ENCODE measurements at regions not wholly inside any gene's neighbourhood (a gene's known extent, or its start where the extent isn't known, plus 50 kb on each side); places are given as distances from the start of the nearest gene placed in this dataset.

- ChIA-PET CTCF (no interaction called here), POLR2A (no interaction called here), SMC1A (ENCODE audit: uncharacterized antibody, unreplicated experiment) (no interaction called here), RAD21 (ENCODE audit: unreplicated experiment) (no interaction called here)
- no peaks in the 10 kb centered on the region for H3K4me1 ChIP-seq (ENCODE audit: control insufficient read depth, insufficient read depth, low read length)
- no peak overlapping the region for H3K27ac ChIP-seq (ENCODE audit: control insufficient read depth, insufficient read depth)
- H3K36me3 ChIP-seq (ENCODE audit: control insufficient read depth in 2 of 2, insufficient read depth in 2 of 2, low read length in 1 of 2), result no peaks in the 10 kb centered on the region
- TF ChIP-seq RBBP5 (conservative IDR thresholded peaks at IDR 0.05), result no peak
- no peak for TF ChIP-seq EP300 (IDR thresholded peaks at IDR 0.05; ENCODE audit: borderline replicate concordance in 1 of 2, control insufficient read depth in 1 of 2, low read depth in 2 of 2, low read length in 2 of 2)
- no peak for TF ChIP-seq POLR2A (IDR thresholded peaks at IDR 0.05; ENCODE audit: low read depth, low read length)
- TF ChIP-seq RCOR1 (conservative IDR thresholded peaks at IDR 0.05; ENCODE audit: low read depth, low read length), result no peak
- TF ChIP-seq HDAC2 (IDR thresholded peaks at IDR 0.05), result no peak
- no peak for TF ChIP-seq HCFC1 (IDR thresholded peaks at IDR 0.05; ENCODE audit: low read length)
- TF ChIP-seq MYC (IDR thresholded peaks at IDR 0.05; ENCODE audit: insufficient read depth, insufficient read length, insufficient replicate concordance, low read length, severe bottlenecking), result no peak
- no peak for TF ChIP-seq BHLHE40 (IDR thresholded peaks at IDR 0.05; ENCODE audit: borderline replicate concordance in 1 of 2, low read depth in 2 of 2, low read length in 1 of 2)
- DNase-seq (ENCODE audit: low read depth, low spot score) (no peak), FAIRE-seq (no peak), ATAC-seq (no peak)
- no peak overlapping the region for H2AFZ ChIP-seq (ENCODE audit: control insufficient read depth, low read depth, low read length)
- H3K4me3 ChIP-seq, result no peak overlapping the region
- no peak overlapping the region for H3K9ac ChIP-seq (ENCODE audit: control insufficient read depth, insufficient read depth, low read length)
- no peaks in the 10 kb centered on the region for H3K9me3 ChIP-seq (replicated peaks; ENCODE audit: control insufficient read depth, insufficient read depth, low read length)
- intact Hi-C loops (cut with micrococcal nuclease; ENCODE audit: unreplicated experiment), result no loop called here
- no peaks in the 10 kb centered on the region for H4K20me1 ChIP-seq (ENCODE audit: control insufficient read depth, insufficient read depth)
- H3K4me2 ChIP-seq (ENCODE audit: control insufficient read depth, insufficient read depth), result no peak overlapping the region
- no peaks in the 10 kb centered on the region for H3K27me3 ChIP-seq (replicated peaks in 1 of 2; ENCODE audit: control insufficient read depth in 2 of 2, insufficient read depth in 2 of 2, low read length in 1 of 2)
- WGBS (ENCODE audit: insufficient coverage, insufficient replicate concordance, low lambda C conversion rate, missing lambda C conversion rate), result 74% methylated on average over 32 of the region's 32 CpGs
- H3K79me2 ChIP-seq (ENCODE audit: control insufficient read depth, insufficient read depth, low read length), result no peaks in the 10 kb centered on the region
- BruUV-seq (replicated peaks), result no TSS peak
- in situ Hi-C loops (cut with MboI), result no loop called here
Measured at GRCh38 chr12:90823859-90824258, 131.1 kb downstream of the CCER1 start.

GRCh38 chr12:90819709-90820108, 135.3 kb downstream of the CCER1 start:
- Histone ChIP-seq H3K9me3 (replicated peaks; ENCODE audit: control insufficient read depth, insufficient read depth, low read length) (no peaks in the 10 kb centered on the region), H2AFZ (ENCODE audit: control insufficient read depth, low read depth, low read length) (no peak overlapping the region), H3K79me2 (ENCODE audit: control insufficient read depth, insufficient read depth, low read length) (no peaks in the 10 kb centered on the region), H3K27me3 (replicated peaks in 1 of 2; ENCODE audit: control insufficient read depth in 2 of 2, insufficient read depth in 2 of 2, low read length in 1 of 2) (no peaks in the 10 kb centered on the region), H3K27ac (ENCODE audit: control insufficient read depth, insufficient read depth) (no peak overlapping the region), H3K4me3 (no peak overlapping the region), H3K9ac (ENCODE audit: control insufficient read depth, insufficient read depth, low read length) (no peak overlapping the region), H3K4me2 (ENCODE audit: control insufficient read depth, insufficient read depth) (no peak overlapping the region), H4K20me1 (ENCODE audit: control insufficient read depth, insufficient read depth) (no peaks in the 10 kb centered on the region), H3K4me1 (ENCODE audit: control insufficient read depth, insufficient read depth, low read length) (no peaks in the 10 kb centered on the region), H3K36me3 (ENCODE audit: control insufficient read depth in 2 of 2, insufficient read depth in 2 of 2, low read length in 1 of 2) (no peaks in the 10 kb centered on the region)
- BruUV-seq (replicated peaks), result no TSS peak
- no peak for FAIRE-seq
- RAD21 ChIA-PET (ENCODE audit: unreplicated experiment), result no interaction called here
- CTCF ChIA-PET, result no interaction called here
- intact Hi-C loops (cut with micrococcal nuclease; ENCODE audit: unreplicated experiment), result no loop called here
- POLR2A ChIA-PET, result no interaction called here
- DNase-seq (ENCODE audit: low read depth, low spot score), result no peak
- in situ Hi-C loops (cut with MboI), result no loop called here
- SMC1A ChIA-PET (ENCODE audit: uncharacterized antibody, unreplicated experiment), result interaction anchor here (1.7 kb wide), 1 partner anchor 10 kb away, joined by 4 read pairs; no protein-coding TSS in a partner anchor
- no peak for ATAC-seq
- TF ChIP-seq SMAD5 (IDR thresholded peaks at IDR 0.05; ENCODE audit: low read depth) (no peak), ZZZ3 (IDR thresholded peaks at IDR 0.05; ENCODE audit: control insufficient read depth, insufficient read length, low read depth) (no peak), MYC (IDR thresholded peaks at IDR 0.05; ENCODE audit: insufficient read depth, insufficient read length, insufficient replicate concordance, low read length, severe bottlenecking) (no peak), TCF3 (IDR thresholded peaks at IDR 0.05; ENCODE audit: borderline replicate concordance, insufficient read depth, low read depth, low read length) (no peak), EGR1 (IDR thresholded peaks at IDR 0.05; ENCODE audit: borderline replicate concordance in 1 of 2, low read depth in 2 of 2, low read length in 2 of 2) (no peak), MYB (IDR thresholded peaks at IDR 0.05; ENCODE audit: borderline replicate concordance, low read depth, low read length) (no peak), TARDBP (IDR thresholded peaks at IDR 0.05; ENCODE audit: borderline replicate concordance) (no peak), SIN3A (IDR thresholded peaks at IDR 0.05; ENCODE audit: low read depth, low read length) (no peak), RUNX3 (IDR thresholded peaks at IDR 0.05; ENCODE audit: low read length) (no peak), JUNB (IDR thresholded peaks at IDR 0.05) (no peak)
- TF ChIP-seq, protein P1, sequence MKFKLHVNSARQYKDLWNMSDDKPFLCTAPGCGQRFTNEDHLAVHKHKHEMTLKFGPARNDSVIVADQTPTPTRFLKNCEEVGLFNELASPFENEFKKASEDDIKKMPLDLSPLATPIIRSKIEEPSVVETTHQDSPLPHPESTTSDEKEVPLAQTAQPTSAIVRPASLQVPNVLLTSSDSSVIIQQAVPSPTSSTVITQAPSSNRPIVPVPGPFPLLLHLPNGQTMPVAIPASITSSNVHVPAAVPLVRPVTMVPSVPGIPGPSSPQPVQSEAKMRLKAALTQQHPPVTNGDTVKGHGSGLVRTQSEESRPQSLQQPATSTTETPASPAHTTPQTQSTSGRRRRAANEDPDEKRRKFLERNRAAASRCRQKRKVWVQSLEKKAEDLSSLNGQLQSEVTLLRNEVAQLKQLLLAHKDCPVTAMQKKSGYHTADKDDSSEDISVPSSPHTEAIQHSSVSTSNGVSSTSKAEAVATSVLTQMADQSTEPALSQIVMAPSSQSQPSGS (IDR thresholded peaks at IDR 0.05; ENCODE audit: low read length), result no peak

Measured in GM12878 (cell line).